Spleen (tissue), 11 donors: ENCODE measurements at regions not wholly inside any gene's neighbourhood (a gene's known extent, or its start where the extent isn't known, plus 50 kb on each side); places are given as distances from the start of the nearest gene placed in this dataset.

Source experiments
- DNase-seq: peaks from one replicate; pipeline ENCODE4 v3.0.0-alpha.2; 2020
- H3K27ac ChIP-seq, 8 donors: fragments of 200-600 bp; sonication (generic) in 7 of 8; 1 replicate in 4 of 8; 2 replicates in 4 of 8; pipeline versions ENCODE4 v1.5.0 to v1.8.0; 2016 to 2021; ENCODE audit warnings: inconsistent platforms in 4 of 8, mild to moderate bottlenecking in 4 of 8, moderate library complexity in 1 of 8
- H3K27me3 ChIP-seq, 7 donors: fragments of 200-600 bp; sonication (generic) in 6 of 7; replicated peaks in 1 of 7; 1 replicate in 4 of 7; 2 replicates in 3 of 7; pipeline versions ENCODE4 v1.5.0 to v1.8.0; 2016 to 2021; ENCODE audit warnings: inconsistent platforms in 3 of 7, mild to moderate bottlenecking in 1 of 7
- H3K36me3 ChIP-seq, 6 donors: fragments of 200-600 bp; sonication (generic) in 5 of 6; 1 replicate in 4 of 6; 2 replicates in 2 of 6; pipeline versions ENCODE4 v1.5.0 to v1.8.0; 2016 to 2021; ENCODE audit warnings: inconsistent platforms in 2 of 6
- H3K4me1 ChIP-seq, 6 donors: fragments of 200-600 bp; sonication (generic) in 5 of 6; 1 replicate in 3 of 6; 2 replicates in 3 of 6; pipeline versions ENCODE4 v1.5.0 to v1.8.0; 2016 to 2021; ENCODE audit warnings: inconsistent platforms in 3 of 6
- H3K4me3 ChIP-seq, 8 donors: fragments of 200-600 bp; sonication (generic) in 7 of 8; 1 replicate in 4 of 8; 2 replicates in 4 of 8; pipeline versions ENCODE4 v1.5.0 to v1.8.0; 2016 to 2021; ENCODE audit warnings: inconsistent platforms in 4 of 8, mild to moderate bottlenecking in 4 of 8, moderate library complexity in 2 of 8
- H3K9me3 ChIP-seq, 8 donors: fragments of 200-600 bp; sonication (generic) in 7 of 8; 1 replicate in 4 of 8; 2 replicates in 4 of 8; pipeline versions ENCODE4 v1.5.0 to v1.8.0; 2016 to 2021; ENCODE audit warnings: inconsistent platforms in 4 of 8
- POLR2A ChIP-seq, 3 donors: fragments of 450-650 bp; IDR thresholded peaks; one replicate each; pipeline ENCODE4 v1.5.1; 2017; ENCODE audit warnings: antibody characterized with exemption in 3 of 3, mild to moderate bottlenecking in 1 of 3
- POLR2AphosphoS5 ChIP-seq, 3 donors: sonication (generic); formaldehyde crosslinking; IDR thresholded peaks; one replicate each; pipeline ENCODE4 v1.5.1; 2017; ENCODE audit warnings: antibody characterized with exemption in 3 of 3
- WGBS, 5 donors: extraction: QIAGEN DNeasy Blood & Tissue Kit in 3 of 5; methylation state at CpG; one replicate each; pipeline versions ENCODE4 v1.1.5 to v1.1.7; 2013 to 2018; 5-methylcytosine and 5-hydroxymethylcytosine counted together
- intact Hi-C: fragments of 100-400 bp; cut with DNase I; formaldehyde crosslinking; loops from one replicate; pipeline ENCODE4 v1.15.0; 2023; ENCODE audit warnings: low total_unique reads
- TF ChIP-seq, protein P1 (sequence below), 11 experiments: fragments of 200-600 bp in 7 of 11; fragments of 450-650 bp in 4 of 11; sonication (generic) in 4 of 11; IDR thresholded peaks in 8 of 11; conservative IDR thresholded peaks in 3 of 11; 1 replicate in 7 of 11; 2 replicates in 4 of 11; pipeline versions ENCODE4 v1.4.0 to v1.8.0; 2016 to 2021; ENCODE audit warnings: antibody characterized with exemption in 11 of 11, inconsistent platforms in 4 of 11, mild to moderate bottlenecking in 1 of 11
- donor health status: healthy with polysubstance abuse.
- donor health status: DM: no; HTN: no; CAD: no; lungs with moderate emphysema.
- donor health status: DM: no; HTN: no; CAD: no.
- donor health status: Bipolar disorder and iron deficiency.
- donor health status: healthy.
- donor health status: DM: no; HTN: no; CAD: no.
- donor health status: DM: yes; HTN: yes; CAD: no.

GRCh38 chr15:81869161-81869954, 176.5 kb downstream of the MEX3B start:
- no peaks in the 10 kb centered on the region for H3K9me3 ChIP-seq
- WGBS, 5 donors, result 87 to 93% (median 90%) methylated on average over 10 of the region's 10 CpGs
- intact Hi-C loops, result no loop called here

GRCh38 chr15:81865850-81866537, 179.8 kb downstream of the MEX3B start:
- TF ChIP-seq POLR2AphosphoS5 (IDR thresholded peaks at IDR 0.05) (no peak), POLR2A (IDR thresholded peaks at IDR 0.05) (no peak)
- TF ChIP-seq, protein P1, sequence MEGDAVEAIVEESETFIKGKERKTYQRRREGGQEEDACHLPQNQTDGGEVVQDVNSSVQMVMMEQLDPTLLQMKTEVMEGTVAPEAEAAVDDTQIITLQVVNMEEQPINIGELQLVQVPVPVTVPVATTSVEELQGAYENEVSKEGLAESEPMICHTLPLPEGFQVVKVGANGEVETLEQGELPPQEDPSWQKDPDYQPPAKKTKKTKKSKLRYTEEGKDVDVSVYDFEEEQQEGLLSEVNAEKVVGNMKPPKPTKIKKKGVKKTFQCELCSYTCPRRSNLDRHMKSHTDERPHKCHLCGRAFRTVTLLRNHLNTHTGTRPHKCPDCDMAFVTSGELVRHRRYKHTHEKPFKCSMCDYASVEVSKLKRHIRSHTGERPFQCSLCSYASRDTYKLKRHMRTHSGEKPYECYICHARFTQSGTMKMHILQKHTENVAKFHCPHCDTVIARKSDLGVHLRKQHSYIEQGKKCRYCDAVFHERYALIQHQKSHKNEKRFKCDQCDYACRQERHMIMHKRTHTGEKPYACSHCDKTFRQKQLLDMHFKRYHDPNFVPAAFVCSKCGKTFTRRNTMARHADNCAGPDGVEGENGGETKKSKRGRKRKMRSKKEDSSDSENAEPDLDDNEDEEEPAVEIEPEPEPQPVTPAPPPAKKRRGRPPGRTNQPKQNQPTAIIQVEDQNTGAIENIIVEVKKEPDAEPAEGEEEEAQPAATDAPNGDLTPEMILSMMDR (IDR thresholded peaks at IDR 0.05 in 8 of 11, conservative IDR thresholded peaks at IDR 0.05 in 3 of 11), result no peak

More at GRCh38 chr15:81869161-81869954, 176.5 kb downstream of the MEX3B start:
- Histone ChIP-seq H3K4me1 (peaks cover 0 to 9% (median 0%) of the 10 kb centered on the region in 6 donors), H3K27me3 (no peaks in the 10 kb centered on the region), H3K4me3 (no peak overlapping the region), H3K27ac (no peak overlapping the region), H3K36me3 (no peaks in the 10 kb centered on the region)
- no peak for DNase-seq
- TF ChIP-seq POLR2A (IDR thresholded peaks at IDR 0.05), result no peak
- no peak for TF ChIP-seq POLR2AphosphoS5 (IDR thresholded peaks at IDR 0.05)
- TF ChIP-seq, protein P1 (IDR thresholded peaks at IDR 0.05 in 8 of 11, conservative IDR thresholded peaks at IDR 0.05 in 3 of 11), result no peak

DNA sequence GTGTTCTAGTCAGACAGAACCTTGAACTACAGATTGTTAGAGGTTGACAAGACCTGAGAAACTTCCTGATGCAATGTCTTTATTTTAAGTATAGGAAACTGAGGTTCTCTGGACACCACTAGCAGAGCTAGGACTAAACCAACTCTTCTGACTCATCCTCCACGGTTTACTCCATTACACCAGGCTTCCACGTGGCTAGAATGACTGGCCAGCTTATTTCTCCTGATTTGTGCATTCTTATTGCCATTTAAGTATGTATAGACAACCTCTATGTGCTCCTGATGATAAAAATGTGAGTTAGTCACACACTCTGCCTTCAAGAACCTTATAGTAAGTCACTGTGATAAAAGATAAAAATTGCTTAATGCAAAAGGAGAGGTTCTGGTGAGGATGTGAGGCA, 182.7 kb downstream of the MEX3B start:
- Histone ChIP-seq H3K27me3 (no peaks in the 10 kb centered on the region), H3K4me1 (peaks cover 0 to 9% (median 0%) of the 10 kb centered on the region in 6 donors), H3K36me3 (no peaks in the 10 kb centered on the region), H3K4me3 (no peak overlapping the region), H3K27ac (no peak overlapping the region), H3K9me3 (no peaks in the 10 kb centered on the region)
- no peak for DNase-seq
- intact Hi-C loops, result no loop called here
- TF ChIP-seq, protein P1 (IDR thresholded peaks at IDR 0.05 in 8 of 11, conservative IDR thresholded peaks at IDR 0.05 in 3 of 11), result no peak
- TF ChIP-seq POLR2AphosphoS5 (IDR thresholded peaks at IDR 0.05), result no peak
- no peak for TF ChIP-seq POLR2A (IDR thresholded peaks at IDR 0.05)
- WGBS, 5 donors, result 49 to 78% (median 60%) methylated on average over 2 of the region's 2 CpGs

More at GRCh38 chr15:81865850-81866537, 179.8 kb downstream of the MEX3B start:
- Histone ChIP-seq H3K9me3 (no peaks in the 10 kb centered on the region), H3K27ac (no peak overlapping the region), H3K4me3 (no peak overlapping the region), H3K27me3 (no peaks in the 10 kb centered on the region), H3K4me1 (peaks cover 0 to 9% (median 0%) of the 10 kb centered on the region in 6 donors), H3K36me3 (no peaks in the 10 kb centered on the region)
- WGBS, 5 donors, result 75 to 84% (median 79%) methylated on average over 11 of the region's 11 CpGs
- intact Hi-C loops, result no loop called here
- DNase-seq, result no peak
